Endothelial cell of umbilical vein (primary cell): ENCODE measurements at regions not wholly inside any gene's neighbourhood (a gene's known extent, or its start where the extent isn't known, plus 50 kb on each side); places are given as distances from the start of the nearest gene placed in this dataset.

Experiments used
- BruUV-seq: library from RNA; stranded (reverse); fragments of 400-500 nt; replicated peaks from 2 replicates; lab custom pipeline; 2021; lab: Mats Ljungman, UMichigan
- CTCF ChIA-PET: fragments of 300-600, 350-600 bp; sonication (Branson Sonifier 250); formaldehyde crosslinking; loops from one replicate; lab custom pipeline; 2021; ENCODE audit warnings: antibody characterized with exemption, inconsistent platforms; lab: Charles Lee
- POLR2A ChIA-PET: fragments of 300-600, 350-600 bp; sonication (Branson Sonifier 250); formaldehyde crosslinking; loops from one replicate; lab custom pipeline; 2021; ENCODE audit warnings: antibody characterized with exemption, inconsistent platforms; lab: Charles Lee
- DNase-seq: peaks from one replicate; pipeline ENCODE4 v3.0.0-alpha.2; 2011; ENCODE audit warnings: low read depth, low spot score
- FAIRE-seq: peaks from 2 replicates; lab custom pipeline; 2011; peaks lifted over from hg19 to GRCh38; lab: Jason Lieb, UNC
- H2AFZ ChIP-seq: 2 replicates; pipeline ENCODE4 v1.6.0; 2012; ENCODE audit warnings: low read depth, low read length, control low read depth, inconsistent platforms
- H3K27ac ChIP-seq: 2 replicates; pipeline ENCODE4 v1.5.1; 2011; ENCODE audit warnings: low read depth, mild to moderate bottlenecking, control low read depth, low read length, moderate library complexity; ENCODE audit not compliant: insufficient read depth
- H3K27me3 ChIP-seq, 2 experiments: 2 replicates each; pipeline versions ENCODE4 v1.6.0 to v1.6.1; 2011; ENCODE audit warnings: low read length in 2 of 2, mixed read lengths in 1 of 2; ENCODE audit not compliant: control insufficient read depth in 2 of 2, insufficient read depth in 2 of 2
- H3K36me3 ChIP-seq, 2 experiments: 2 replicates in 1 of 2; 3 replicates in 1 of 2; pipeline ENCODE4 v1.5.1; 2011; ENCODE audit warnings: low read length in 2 of 2, mild to moderate bottlenecking in 1 of 2, moderate library complexity in 1 of 2; ENCODE audit not compliant: control insufficient read depth in 2 of 2, insufficient read depth in 2 of 2; ENCODE audit errors: extremely low read depth in 1 of 2
- H3K4me1 ChIP-seq: 3 replicates; pipeline ENCODE4 v1.5.1; 2011; ENCODE audit warnings: mild to moderate bottlenecking, low read length; ENCODE audit not compliant: control insufficient read depth, insufficient read depth; ENCODE audit errors: extremely low read depth
- H3K4me2 ChIP-seq: 2 replicates; pipeline ENCODE4 v1.6.1; 2011; ENCODE audit warnings: low read length, control low read depth, mixed read lengths; ENCODE audit not compliant: insufficient read depth
- H3K4me3 ChIP-seq, 3 experiments: fragments of 200-600 bp in 1 of 3; sonication (generic), shearing (Covaris generic) in 1 of 3; replicated peaks in 1 of 3; 2 replicates each; pipeline ENCODE4 v1.5.1; 2011 to 2016; ENCODE audit warnings: control low read depth in 3 of 3, low read length in 3 of 3, mild to moderate bottlenecking in 2 of 3, inconsistent platforms in 1 of 3, low read depth in 1 of 3, moderate library complexity in 1 of 3; ENCODE audit not compliant: insufficient read depth in 1 of 3
- H3K79me2 ChIP-seq: 2 replicates; pipeline ENCODE4 v1.6.0; 2012; ENCODE audit warnings: low read length, inconsistent platforms; ENCODE audit not compliant: control insufficient read depth, insufficient read depth
- H3K9ac ChIP-seq: replicated peaks from 2 replicates; pipeline ENCODE3; 2011; ENCODE audit warnings: low read length, control low read depth; ENCODE audit not compliant: insufficient read depth; ENCODE audit errors: extremely low read depth
- H3K9me1 ChIP-seq: replicated peaks from 3 replicates; pipeline ENCODE4 v1.6.0; 2011; ENCODE audit warnings: mild to moderate bottlenecking, low read length; ENCODE audit not compliant: control insufficient read depth, insufficient read depth; ENCODE audit errors: extremely low read depth
- H3K9me3 ChIP-seq: replicated peaks from 2 replicates; pipeline ENCODE4 v1.5.1; 2012; ENCODE audit warnings: low read length, inconsistent platforms; ENCODE audit not compliant: control insufficient read depth, insufficient read depth
- H4K20me1 ChIP-seq: replicated peaks from 2 replicates; pipeline ENCODE3; 2011; ENCODE audit warnings: mild to moderate bottlenecking, low read length; ENCODE audit not compliant: control insufficient read depth, insufficient read depth; ENCODE audit errors: extremely low read depth
- CTCF ChIP-seq, 2 donors: IDR thresholded peaks; 1 replicate in 1 of 2; 2 replicates in 1 of 2; pipeline ENCODE4 v1.5.1; 2011; ENCODE audit warnings: low read length in 2 of 2, mild to moderate bottlenecking in 2 of 2, moderate library complexity in 2 of 2, control low read depth in 1 of 2, inconsistent platforms in 1 of 2, low read depth in 1 of 2; ENCODE audit not compliant: insufficient read depth in 1 of 2; ENCODE audit errors: extremely low read depth in 1 of 2
- EZH2 ChIP-seq: IDR thresholded peaks from 2 replicates; pipeline ENCODE4 v1.6.1; 2012; ENCODE audit warnings: borderline replicate concordance, low read depth, mild to moderate bottlenecking, moderate library complexity, low read length, inconsistent platforms; ENCODE audit not compliant: severe bottlenecking
- FOS ChIP-seq: IDR thresholded peaks from 2 replicates; pipeline ENCODE4 v1.6.1; 2011; ENCODE audit warnings: mild to moderate bottlenecking, low read length, moderate library complexity, borderline replicate concordance; ENCODE audit not compliant: insufficient read depth
- GATA2 ChIP-seq: IDR thresholded peaks from 2 replicates; pipeline ENCODE4 v1.7.0; 2011; ENCODE audit warnings: low read depth, mild to moderate bottlenecking, moderate library complexity, mixed read lengths, low read length; ENCODE audit not compliant: insufficient read length, insufficient read depth
- JUN ChIP-seq: IDR thresholded peaks from 2 replicates; pipeline ENCODE4 v1.6.1; 2011; ENCODE audit warnings: borderline replicate concordance, low read depth; ENCODE audit not compliant: insufficient read length, insufficient read depth
- MAX ChIP-seq: IDR thresholded peaks from 2 replicates; pipeline ENCODE4 v1.6.1; 2011; ENCODE audit not compliant: insufficient read depth, insufficient read length
- MYC ChIP-seq: IDR thresholded peaks from one replicate; pipeline ENCODE4 v1.6.1; 2011; ENCODE audit warnings: mild to moderate bottlenecking, low read depth, low read length
- POLR2A ChIP-seq: IDR thresholded peaks from 2 replicates; pipeline ENCODE4 v1.6.1; 2012; ENCODE audit warnings: low read depth, mild to moderate bottlenecking, control low read depth, low read length
- POLR2AphosphoS5 ChIP-seq: IDR thresholded peaks from 2 replicates; pipeline ENCODE4 v1.6.1; 2012; ENCODE audit warnings: low read depth, mild to moderate bottlenecking, control low read depth, low read length, moderate library complexity; ENCODE audit not compliant: insufficient read depth
- dilution Hi-C: fragments of 300-500 bp; cut with MboI; formaldehyde crosslinking; loops from one replicate; pipeline ENCODE4 v1.15.0; 2019; ENCODE audit warnings: low sequenced_read_pairs; ENCODE audit not compliant: extremely low pct_ligation_motif_present
- intact Hi-C: fragments of 100-400 bp; cut with micrococcal nuclease; formaldehyde crosslinking; loops from one replicate; pipeline ENCODE4 v1.10.0; 2022

GRCh38 chr2:19810148-19810547 is 91.6 kb downstream of the TTC32 start:
- Histone ChIP-seq H3K9ac (no peak overlapping the region), H3K27me3 (peaks cover 0 to 3% of the 10 kb centered on the region in 2 experiments), H3K9me1 (no peaks in the 10 kb centered on the region), H3K4me1 (no peaks in the 10 kb centered on the region), H3K79me2 (no peaks in the 10 kb centered on the region), H2AFZ (no peak overlapping the region), H3K9me3 (no peaks in the 10 kb centered on the region), H3K27ac (no peak overlapping the region), H3K4me3 (no peak overlapping the region), H4K20me1 (no peaks in the 10 kb centered on the region), H3K4me2 (no peak overlapping the region), H3K36me3 (no peaks in the 10 kb centered on the region)
- no peak for DNase-seq
- dilution Hi-C loops (no loop called here), intact Hi-C loops (no loop called here)
- TF ChIP-seq MYC = no peak
- TF ChIP-seq EZH2 = no peak
- no peak for FAIRE-seq
- BruUV-seq = no TSS peak
- ChIA-PET POLR2A (no interaction called here), CTCF (no interaction called here)

GRCh38 chr2:19809206-19809605 is 92.6 kb downstream of the TTC32 start:
- dilution Hi-C loops (no loop called here), intact Hi-C loops (no loop called here)
- CTCF ChIA-PET = no interaction called here
- no peak overlapping the region for H3K4me3 ChIP-seq
- no peak for TF ChIP-seq CTCF (IDR thresholded peaks at IDR 0.05; ENCODE audit: extremely low read depth in 1 of 2, insufficient read depth in 1 of 2, low read depth in 1 of 2, low read length in 2 of 2)
- TF ChIP-seq POLR2A = no peak
- no peak for TF ChIP-seq JUN
- TF ChIP-seq POLR2AphosphoS5 = no peak
- TF ChIP-seq MAX = no peak
- TF ChIP-seq GATA2 = no peak
- TF ChIP-seq EZH2 = no peak
- no peak for TF ChIP-seq FOS
- no peak for TF ChIP-seq MYC
- H3K27me3 ChIP-seq = no peaks in the 10 kb centered on the region
- H3K4me1 ChIP-seq = no peaks in the 10 kb centered on the region
- no peak for FAIRE-seq
- BruUV-seq = no TSS peak
- no peaks in the 10 kb centered on the region for H3K9me1 ChIP-seq
- H3K36me3 ChIP-seq = no peaks in the 10 kb centered on the region
- no peak overlapping the region for H2AFZ ChIP-seq
- no peaks in the 10 kb centered on the region for H3K79me2 ChIP-seq
- H4K20me1 ChIP-seq = no peaks in the 10 kb centered on the region
- no peak overlapping the region for H3K27ac ChIP-seq
- POLR2A ChIA-PET = no interaction called here
- no peak for DNase-seq
- H3K9ac ChIP-seq = no peak overlapping the region
- H3K9me3 ChIP-seq = no peaks in the 10 kb centered on the region
- no peak overlapping the region for H3K4me2 ChIP-seq
